K562 (cell line): ENCODE measurements at regions not wholly inside any gene's neighbourhood (a gene's known extent, or its start where the extent isn't known, plus 50 kb on each side); places are given as distances from the start of the nearest gene placed in this dataset.

Source experiments
- ATAC-seq: fragments of 200-7000 bp; cut with Tn5 transposase; 3 replicates; pipeline ENCODE4 v1.9.1; 2020; ENCODE audit warnings: moderate library complexity
- BruUV-seq: library from RNA; stranded (reverse); fragments of 400-500 nt; replicated peaks from 2 replicates; lab custom pipeline; 2021; lab: Mats Ljungman, UMichigan
- CTCF ChIA-PET: fragments of 300-600 bp; formaldehyde crosslinking; extraction: SDS; loops from one replicate; lab custom pipeline; 2021; ENCODE audit warnings: low intra/inter-chr PET ratio; lab: Yijun Ruan, JAX
- POLR2A ChIA-PET: fragments of 300-600, 350-650 bp; sonication (Branson Sonifier 250); formaldehyde crosslinking; extraction: SDS; loops from one replicate; lab custom pipeline; 2021; ENCODE audit warnings: antibody characterized with exemption, inconsistent platforms; lab: Yijun Ruan, JAX
- DNase-seq, 4 experiments: peaks; one replicate each; pipeline versions ENCODE4 v3.0.0 to v3.0.0-alpha.2; 2011 to 2018; ENCODE audit warnings: low spot score in 3 of 4, mixed read lengths in 3 of 4; ENCODE audit errors: extremely low read depth in 1 of 4
- FAIRE-seq: peaks from 2 replicates; lab custom pipeline; 2011; peaks lifted over from hg19 to GRCh38; lab: Jason Lieb, UNC
- H2AFZ ChIP-seq: 2 replicates; pipeline ENCODE4 v1.6.0; 2011; ENCODE audit warnings: low read depth, low read length, control low read depth, inconsistent platforms
- H3K27ac ChIP-seq: fragments of 200-600 bp; 3 replicates; pipeline ENCODE4 v1.8.0; 2011; ENCODE audit warnings: low read depth, mild to moderate bottlenecking, control low read depth, inconsistent platforms, low read length, moderate library complexity, mixed read lengths; ENCODE audit errors: extremely low read depth
- H3K27me3 ChIP-seq, 2 experiments: fragments of 300-600 bp in 1 of 2; 2 replicates in 1 of 2; 3 replicates in 1 of 2; pipeline versions ENCODE4 v1.6.0 to v1.8.0; 2011; ENCODE audit warnings: inconsistent platforms in 2 of 2, low read length in 2 of 2, mild to moderate bottlenecking in 1 of 2, mixed read lengths in 1 of 2, moderate library complexity in 1 of 2; ENCODE audit not compliant: control insufficient read depth in 2 of 2, insufficient read depth in 2 of 2
- H3K36me3 ChIP-seq: fragments of 300-600 bp; 3 replicates; pipeline ENCODE4 v1.8.0; 2011; ENCODE audit warnings: mild to moderate bottlenecking, low read length, inconsistent platforms; ENCODE audit not compliant: control insufficient read depth, insufficient read depth
- H3K4me1 ChIP-seq, 2 experiments: fragments of 200-600 bp in 1 of 2; replicated peaks in 1 of 2; 2 replicates in 1 of 2; 3 replicates in 1 of 2; pipeline versions ENCODE4 v1.5.1 to v1.8.0; 2011; ENCODE audit warnings: inconsistent platforms in 2 of 2, low read length in 2 of 2, mild to moderate bottlenecking in 1 of 2, mixed read lengths in 1 of 2, moderate library complexity in 1 of 2; ENCODE audit not compliant: control insufficient read depth in 2 of 2, insufficient read depth in 2 of 2
- H3K4me2 ChIP-seq: 2 replicates; pipeline ENCODE4 v1.6.1; 2011; ENCODE audit warnings: low read length, control low read depth, inconsistent platforms, mixed read lengths; ENCODE audit not compliant: insufficient read depth
- H3K4me3 ChIP-seq: fragments of 200-600 bp; sonication (generic), shearing (Covaris generic); 2 replicates; pipeline ENCODE4 v1.5.1; 2016; ENCODE audit warnings: control low read depth, inconsistent platforms
- H3K79me2 ChIP-seq: fragments of 200-600 bp; 3 replicates; pipeline ENCODE4 v1.8.0; 2011; ENCODE audit warnings: low read length, inconsistent platforms; ENCODE audit not compliant: control insufficient read depth, insufficient read depth
- H3K9ac ChIP-seq, 2 experiments: 2 replicates each; pipeline versions ENCODE4 v1.6.0 to v1.6.1; 2011; ENCODE audit warnings: low read depth in 2 of 2, low read length in 2 of 2, control low read depth in 1 of 2, inconsistent platforms in 1 of 2, mild to moderate bottlenecking in 1 of 2, mixed read lengths in 1 of 2; ENCODE audit not compliant: insufficient read depth in 1 of 2
- H3K9me1 ChIP-seq: one replicate; pipeline ENCODE4 v1.6.0; 2011; ENCODE audit warnings: inconsistent platforms, mild to moderate bottlenecking, low read length, moderate library complexity; ENCODE audit not compliant: control insufficient read depth, insufficient read depth
- H3K9me3 ChIP-seq: replicated peaks from 2 replicates; pipeline ENCODE4 v1.5.1; 2011; ENCODE audit warnings: low read depth, low read length, inconsistent platforms; ENCODE audit not compliant: control insufficient read depth, insufficient read depth
- H4K20me1 ChIP-seq: replicated peaks from 2 replicates; pipeline ENCODE4 v1.6.1; 2011; ENCODE audit warnings: low read length, inconsistent platforms, mixed read lengths; ENCODE audit not compliant: control insufficient read depth, insufficient read depth
- KHSRP ChIP-seq: fragments of 450-650 bp; IDR thresholded peaks from 2 replicates; pipeline ENCODE4 v1.6.1; 2017
- PHF20 ChIP-seq: fragments of 450-650 bp; IDR thresholded peaks from 2 replicates; pipeline ENCODE4 v1.6.1; 2018; ENCODE audit not compliant: partially characterized antibody
- TOE1 ChIP-seq, 2 experiments: fragments of 450-650 bp in 1 of 2; sonication (generic) in 1 of 2; formaldehyde crosslinking in 1 of 2; IDR thresholded peaks; 2 replicates each; pipeline versions ENCODE4 v1.7.1 to v1.8.0; 2016 to 2022; ENCODE audit warnings: borderline replicate concordance in 2 of 2, mild to moderate bottlenecking in 2 of 2, antibody characterized with exemption in 1 of 2, inconsistent platforms in 1 of 2, low read depth in 1 of 2, missing genetic modification reagents in 1 of 2, moderate library complexity in 1 of 2
- ZBTB17 ChIP-seq: fragments of 450-650 bp; formaldehyde crosslinking; IDR thresholded peaks from 2 replicates; pipeline ENCODE4 v1.4.0; 2020; ENCODE audit warnings: mild to moderate bottlenecking
- WGBS: fragments of 100-300 bp; shearing (Covaris generic); methylation state at CpG from one replicate; pipeline ENCODE4 v1.1.6; 2016; ENCODE audit warnings: low coverage, mixed read lengths; ENCODE audit not compliant: insufficient coverage; ENCODE audit errors: missing lambda C conversion rate; 5-methylcytosine and 5-hydroxymethylcytosine counted together
- in situ Hi-C: fragments of 300-500 bp; cut with MboI; formaldehyde crosslinking; loops from 4 replicates; pipeline ENCODE4 v1.15.0; 2018; ENCODE audit warnings: inconsistent platforms, mixed read lengths
- intact Hi-C: fragments of 100-400 bp; cut with micrococcal nuclease; formaldehyde crosslinking; loops from 2 replicates; pipeline ENCODE4 v1.14.2; 2022

DNA sequence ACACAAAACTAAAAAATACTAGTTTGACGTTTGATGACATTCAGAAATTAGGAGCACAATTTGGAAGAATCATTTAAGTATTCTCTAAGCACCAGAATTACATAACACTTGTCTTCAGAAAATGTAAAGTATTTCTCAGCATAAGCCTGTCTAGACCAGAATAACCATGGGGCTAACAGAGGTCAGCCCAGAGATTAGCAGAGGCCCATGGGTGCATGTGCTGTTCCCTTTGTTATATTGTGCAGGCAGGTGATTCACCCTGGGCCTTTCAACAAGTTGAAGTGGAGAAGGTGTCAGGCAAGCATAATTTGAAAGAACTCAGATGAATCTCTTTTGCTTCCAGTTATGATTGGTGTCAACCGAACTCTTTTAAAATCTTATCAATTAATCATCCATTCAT is 227.9 kb downstream of the LURAP1L start:
- intact Hi-C loops: no loop called here
- H4K20me1 ChIP-seq: no peaks in the 10 kb centered on the region
- H3K4me3 ChIP-seq: no peak overlapping the region
- 15% methylated on average over 2 of the region's 2 CpGs for WGBS
- no peak for TF ChIP-seq PHF20
- TF ChIP-seq, all 486 proteins: peak for 0
- Histone ChIP-seq H3K27ac (no peak overlapping the region), H3K4me2 (no peak overlapping the region), H3K9me1 (no peaks in the 10 kb centered on the region), H3K9me3 (no peaks in the 10 kb centered on the region), H3K36me3 (no peaks in the 10 kb centered on the region), H3K4me1 (no peaks in the 10 kb centered on the region), H3K9ac (no peak overlapping the region), H3K79me2 (no peaks in the 10 kb centered on the region), H3K27me3 (no peaks in the 10 kb centered on the region), H2AFZ (no peak overlapping the region)
- ChIA-PET CTCF (no interaction called here), POLR2A (no interaction called here)
- ATAC-seq: no peak
- BruUV-seq: no TSS peak
- no peak for FAIRE-seq
- no peak for DNase-seq
- in situ Hi-C loops: no loop called here

DNA sequence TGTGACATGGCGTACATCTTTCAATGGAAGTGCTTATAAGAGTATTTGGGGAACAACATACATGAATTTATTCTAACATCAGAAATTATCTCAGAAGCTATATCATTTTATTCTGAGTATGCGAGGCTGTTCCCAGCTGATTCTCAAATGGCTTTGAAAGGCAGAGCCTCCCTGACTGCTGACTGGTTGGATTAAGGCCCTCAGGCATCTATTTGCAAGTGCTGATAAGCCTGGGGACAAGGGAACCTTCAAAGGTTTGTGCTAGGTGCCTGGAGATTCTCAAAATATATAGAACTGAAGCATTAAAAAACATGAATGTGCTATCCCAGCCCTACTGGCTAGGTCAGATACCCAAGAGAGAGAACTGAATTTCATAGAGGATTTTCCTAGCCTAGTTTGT is 235.1 kb downstream of the LURAP1L start:
- H3K4me1 ChIP-seq: no peaks in the 10 kb centered on the region
- H3K36me3 ChIP-seq: no peaks in the 10 kb centered on the region
- no peaks in the 10 kb centered on the region for H3K79me2 ChIP-seq
- no peaks in the 10 kb centered on the region for H3K9me3 ChIP-seq
- DNase-seq: no peak
- no TSS peak for BruUV-seq
- no peak for FAIRE-seq
- no peak for TF ChIP-seq KHSRP
- no peak for TF ChIP-seq ZBTB17 (CRISPR knock-in tag)
- TF ChIP-seq TOE1 (IDR thresholded peaks at IDR 0.05; ENCODE audit: borderline replicate concordance): no peak
- no peak for TF ChIP-seq TOE1 (CRISPR knock-in tag; IDR thresholded peaks at IDR 0.05; ENCODE audit: borderline replicate concordance, low read depth)
- ChIA-PET CTCF (no interaction called here), POLR2A (no interaction called here)
- ATAC-seq: no peak
- intact Hi-C loops (no loop called here), in situ Hi-C loops (no loop called here)
- no peak overlapping the region for H3K9ac ChIP-seq
- no peaks in the 10 kb centered on the region for H4K20me1 ChIP-seq
- H3K9me1 ChIP-seq: no peaks in the 10 kb centered on the region
- H2AFZ ChIP-seq: no peak overlapping the region
- WGBS: 42% methylated on average over 2 of the region's 2 CpGs
- no peak overlapping the region for H3K4me3 ChIP-seq
- H3K4me2 ChIP-seq: no peak overlapping the region
- H3K27ac ChIP-seq: no peak overlapping the region
- H3K27me3 ChIP-seq: no peaks in the 10 kb centered on the region
